ENCODE measurements at regions not wholly inside any gene's neighbourhood (a gene's known extent, or its start where the extent isn't known, plus 50 kb on each side); places are given as distances from the start of the nearest gene placed in this dataset.

- Mint-ChIP-seq H3K27me3 (ENCODE audit: low read depth) (no peaks in the 10 kb centered on the region), H3K9me3 (no peaks in the 10 kb centered on the region), H3K4me1 (peaks cover 24% of the 10 kb centered on the region), H3K36me3 (ENCODE audit: low read depth) (no peaks in the 10 kb centered on the region), H3K4me3 (no peak overlapping the region), H3K27ac (ENCODE audit: unreplicated experiment) (no peak overlapping the region)
- no peak for DNase-seq (ENCODE audit: low read depth, low spot score)
- TF ChIP-seq, protein P1, sequence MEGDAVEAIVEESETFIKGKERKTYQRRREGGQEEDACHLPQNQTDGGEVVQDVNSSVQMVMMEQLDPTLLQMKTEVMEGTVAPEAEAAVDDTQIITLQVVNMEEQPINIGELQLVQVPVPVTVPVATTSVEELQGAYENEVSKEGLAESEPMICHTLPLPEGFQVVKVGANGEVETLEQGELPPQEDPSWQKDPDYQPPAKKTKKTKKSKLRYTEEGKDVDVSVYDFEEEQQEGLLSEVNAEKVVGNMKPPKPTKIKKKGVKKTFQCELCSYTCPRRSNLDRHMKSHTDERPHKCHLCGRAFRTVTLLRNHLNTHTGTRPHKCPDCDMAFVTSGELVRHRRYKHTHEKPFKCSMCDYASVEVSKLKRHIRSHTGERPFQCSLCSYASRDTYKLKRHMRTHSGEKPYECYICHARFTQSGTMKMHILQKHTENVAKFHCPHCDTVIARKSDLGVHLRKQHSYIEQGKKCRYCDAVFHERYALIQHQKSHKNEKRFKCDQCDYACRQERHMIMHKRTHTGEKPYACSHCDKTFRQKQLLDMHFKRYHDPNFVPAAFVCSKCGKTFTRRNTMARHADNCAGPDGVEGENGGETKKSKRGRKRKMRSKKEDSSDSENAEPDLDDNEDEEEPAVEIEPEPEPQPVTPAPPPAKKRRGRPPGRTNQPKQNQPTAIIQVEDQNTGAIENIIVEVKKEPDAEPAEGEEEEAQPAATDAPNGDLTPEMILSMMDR (conservative IDR thresholded peaks at IDR 0.05): no peak
These were observed 94.5 kb upstream of the FOXP4 start for GRCh38 chr6:41451515-41452163.

GRCh38 chr6:41452763-41453162, 93.4 kb upstream of the FOXP4 start:
- Mint-ChIP-seq H3K9me3 (no peaks in the 10 kb centered on the region), H3K27ac (ENCODE audit: unreplicated experiment) (no peak overlapping the region), H3K4me1 (peaks cover 26% of the 10 kb centered on the region)

GRCh38 chr6:41453244-41453643, 92.9 kb upstream of the FOXP4 start:
- Mint-ChIP-seq H3K9me3 (no peaks in the 10 kb centered on the region), H3K4me1 (peaks cover 24% of the 10 kb centered on the region), H3K27me3 (ENCODE audit: low read depth) (no peaks in the 10 kb centered on the region), H3K4me3 (no peak overlapping the region), H3K36me3 (ENCODE audit: low read depth) (no peaks in the 10 kb centered on the region), H3K27ac (ENCODE audit: unreplicated experiment) (no peak overlapping the region)
- DNase-seq (ENCODE audit: low read depth, low spot score): no peak
- TF ChIP-seq, protein P1 (conservative IDR thresholded peaks at IDR 0.05): no peak

More at GRCh38 chr6:41452763-41453162, 93.4 kb upstream of the FOXP4 start:
- TF ChIP-seq, protein P1 (conservative IDR thresholded peaks at IDR 0.05): no peak
- Mint-ChIP-seq H3K36me3 (ENCODE audit: low read depth) (no peaks in the 10 kb centered on the region), H3K4me3 (no peak overlapping the region), H3K27me3 (ENCODE audit: low read depth) (no peaks in the 10 kb centered on the region)
- no peak for DNase-seq (ENCODE audit: low read depth, low spot score)

DNA sequence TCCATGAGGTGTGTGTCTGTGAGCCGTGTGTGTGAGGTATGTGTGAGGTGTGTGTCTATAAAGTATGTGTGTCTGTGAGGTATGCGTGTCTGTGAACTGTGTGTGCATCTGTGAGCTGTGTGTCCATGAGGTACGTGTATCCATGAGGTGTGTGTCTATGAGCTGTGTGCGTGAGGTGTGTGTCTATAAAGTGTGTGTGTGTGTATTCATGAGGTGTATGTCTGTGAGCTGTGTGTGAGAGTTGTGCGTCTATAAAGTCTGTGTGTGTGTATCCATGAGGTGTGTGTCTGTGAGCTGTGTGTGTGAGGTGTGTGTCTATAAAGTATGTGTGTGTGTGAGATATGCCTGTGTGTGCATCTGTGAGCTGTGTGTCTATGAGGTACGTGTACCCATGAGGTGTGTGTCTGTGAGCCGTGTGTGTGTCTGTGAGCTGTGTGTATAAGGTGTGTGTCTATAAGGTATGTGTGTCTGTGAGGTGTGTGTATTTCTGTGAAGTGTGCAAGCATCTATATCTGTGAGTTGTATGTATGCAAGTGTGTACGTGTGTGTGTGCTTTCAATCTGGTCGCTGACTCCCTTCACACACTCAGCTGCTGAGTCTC, 91.9 kb upstream of the FOXP4 start:
- no peak overlapping the region for H3K4me3 Mint-ChIP-seq
- no peak for DNase-seq (ENCODE audit: low read depth, low spot score)
- TF ChIP-seq, protein P1 (conservative IDR thresholded peaks at IDR 0.05): no peak
- no peak overlapping the region for H3K27ac Mint-ChIP-seq (ENCODE audit: unreplicated experiment)
- H3K27me3 Mint-ChIP-seq (ENCODE audit: low read depth): no peaks in the 10 kb centered on the region
- peaks cover 26% of the 10 kb centered on the region for H3K4me1 Mint-ChIP-seq
- no peaks in the 10 kb centered on the region for H3K36me3 Mint-ChIP-seq (ENCODE audit: low read depth)
- no peaks in the 10 kb centered on the region for H3K9me3 Mint-ChIP-seq

DNA sequence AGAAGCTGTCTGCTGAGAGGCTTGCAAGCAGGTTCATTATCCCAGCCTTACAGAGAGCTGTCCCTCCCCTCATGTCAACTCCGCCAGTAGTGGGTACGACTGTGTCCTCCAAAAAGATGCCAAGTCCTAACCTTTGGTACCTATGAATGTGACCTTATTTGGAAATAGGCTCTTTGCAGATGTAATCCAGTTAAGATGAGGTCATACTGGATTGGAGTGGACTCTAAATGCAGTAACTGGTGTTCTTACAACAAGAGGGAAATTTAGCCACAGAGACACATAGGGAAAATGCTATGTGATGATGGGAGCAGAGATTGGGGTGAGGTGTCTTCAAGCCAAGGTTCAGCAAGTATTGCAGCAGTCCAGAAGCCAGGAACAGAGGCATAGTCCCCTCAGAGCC, 90.8 kb upstream of the FOXP4 start:
- no peak overlapping the region for H3K4me3 Mint-ChIP-seq
- no peaks in the 10 kb centered on the region for H3K36me3 Mint-ChIP-seq (ENCODE audit: low read depth)
- H3K4me1 Mint-ChIP-seq: peaks cover 26% of the 10 kb centered on the region
- H3K9me3 Mint-ChIP-seq: no peaks in the 10 kb centered on the region
- TF ChIP-seq, protein P1 (conservative IDR thresholded peaks at IDR 0.05): no peak
- no peak overlapping the region for H3K27ac Mint-ChIP-seq (ENCODE audit: unreplicated experiment)
- no peak for DNase-seq (ENCODE audit: low read depth, low spot score)
- no peaks in the 10 kb centered on the region for H3K27me3 Mint-ChIP-seq (ENCODE audit: low read depth)

Measured in neural crest cell (in vitro differentiated cells).